ENCODE measurements at regions not wholly inside any gene's neighbourhood (a gene's known extent, or its start where the extent isn't known, plus 50 kb on each side); places are given as distances from the start of the nearest gene placed in this dataset.
"Not testable (repeated sequence)": the region's sequence is repeated elsewhere in the genome, so short reads cannot be mapped to it uniquely, and the experiment has no call there.

DNA sequence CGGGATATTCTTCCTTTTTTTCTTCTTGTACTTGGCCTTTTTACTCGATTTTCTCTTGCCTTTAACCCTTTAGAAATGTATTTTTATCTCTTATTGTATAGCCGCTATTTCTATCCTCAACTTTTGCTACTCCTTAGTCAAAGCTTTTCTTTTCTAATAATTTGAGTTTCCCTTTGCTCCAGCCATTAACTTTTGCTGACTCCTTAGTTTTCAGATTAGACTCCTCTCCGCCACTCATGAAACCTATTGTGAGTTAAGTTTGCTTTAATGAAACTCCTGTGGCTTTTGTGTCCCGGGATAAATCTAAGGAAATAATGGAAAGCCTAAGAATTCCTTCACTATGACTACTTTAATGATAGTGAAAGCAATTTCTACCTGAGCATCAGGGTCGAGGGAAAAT is 590.3 kb upstream of the CITED2 start:
- DNase-seq, result no peak

DNA sequence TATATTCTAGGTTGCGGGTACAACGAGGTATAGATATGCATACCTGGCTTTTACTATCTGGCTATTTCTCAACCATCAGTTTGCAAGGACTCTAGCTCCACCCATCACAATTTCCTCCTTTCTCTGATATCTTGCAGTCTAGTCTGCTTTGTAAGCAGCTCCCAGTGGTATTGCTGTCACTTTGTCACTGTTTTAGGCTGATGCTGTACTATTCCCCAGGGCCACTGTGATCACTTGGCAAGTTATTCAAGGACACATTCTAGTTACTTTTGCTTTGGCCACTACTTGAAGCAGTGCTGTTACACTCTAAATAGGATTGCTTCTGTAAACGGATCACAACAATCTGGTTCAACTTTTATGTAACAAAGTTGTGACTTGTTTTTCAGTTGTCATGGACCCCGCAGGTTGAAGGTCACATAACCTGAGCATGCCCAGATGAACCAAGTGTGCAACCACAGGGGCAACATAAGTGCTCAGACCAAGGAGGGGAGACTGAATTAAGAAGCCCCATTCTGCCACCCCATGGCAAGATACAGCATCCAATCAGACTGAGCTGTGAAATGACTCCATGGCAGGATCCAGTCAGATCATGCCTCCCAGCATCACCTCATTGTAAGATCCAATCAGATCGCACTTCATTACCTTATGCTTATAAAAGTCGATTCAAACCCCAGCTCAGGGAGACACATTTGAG is 588.4 kb upstream of the CITED2 start:
- DNase-seq, result no peak

DNA sequence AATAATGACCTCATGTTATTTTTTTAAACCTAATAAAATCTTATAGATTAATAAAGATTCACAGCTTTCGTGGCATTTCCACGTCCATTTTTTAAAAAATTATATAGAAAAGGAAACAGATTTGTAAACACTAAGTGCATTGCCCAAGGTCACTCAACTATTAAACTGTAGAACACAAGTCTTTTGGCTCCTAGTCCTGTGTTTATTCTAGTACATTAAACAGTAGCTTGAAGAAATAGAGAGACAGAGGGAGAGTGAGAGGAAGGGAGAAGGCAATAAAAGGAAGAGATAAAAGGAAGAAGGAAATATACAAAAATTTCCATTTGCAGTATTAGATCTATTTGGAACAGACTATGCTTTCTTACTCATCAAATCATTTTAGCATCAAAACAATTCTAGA is 586.7 kb upstream of the CITED2 start:
- no peak for DNase-seq

DNA sequence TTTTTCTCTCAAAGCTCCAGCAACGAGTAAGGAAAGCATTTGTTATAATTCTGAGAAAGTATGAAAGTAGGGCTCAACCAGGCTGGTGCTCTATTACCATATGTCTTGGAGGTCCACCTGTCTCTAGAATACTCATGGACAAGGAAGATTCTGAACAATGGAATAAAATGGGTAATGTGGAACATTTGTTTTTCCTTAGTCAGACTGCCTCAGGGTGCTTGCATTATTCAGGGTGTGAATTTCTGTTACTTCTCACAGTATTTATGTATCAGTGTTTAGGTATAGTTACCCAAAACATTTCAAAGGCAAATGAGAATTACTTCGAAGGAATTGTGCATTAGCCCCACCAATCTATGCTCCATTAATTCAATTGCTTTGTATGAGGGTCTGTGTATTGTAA is 586.2 kb upstream of the CITED2 start:
- DNase-seq, result no peak

DNA sequence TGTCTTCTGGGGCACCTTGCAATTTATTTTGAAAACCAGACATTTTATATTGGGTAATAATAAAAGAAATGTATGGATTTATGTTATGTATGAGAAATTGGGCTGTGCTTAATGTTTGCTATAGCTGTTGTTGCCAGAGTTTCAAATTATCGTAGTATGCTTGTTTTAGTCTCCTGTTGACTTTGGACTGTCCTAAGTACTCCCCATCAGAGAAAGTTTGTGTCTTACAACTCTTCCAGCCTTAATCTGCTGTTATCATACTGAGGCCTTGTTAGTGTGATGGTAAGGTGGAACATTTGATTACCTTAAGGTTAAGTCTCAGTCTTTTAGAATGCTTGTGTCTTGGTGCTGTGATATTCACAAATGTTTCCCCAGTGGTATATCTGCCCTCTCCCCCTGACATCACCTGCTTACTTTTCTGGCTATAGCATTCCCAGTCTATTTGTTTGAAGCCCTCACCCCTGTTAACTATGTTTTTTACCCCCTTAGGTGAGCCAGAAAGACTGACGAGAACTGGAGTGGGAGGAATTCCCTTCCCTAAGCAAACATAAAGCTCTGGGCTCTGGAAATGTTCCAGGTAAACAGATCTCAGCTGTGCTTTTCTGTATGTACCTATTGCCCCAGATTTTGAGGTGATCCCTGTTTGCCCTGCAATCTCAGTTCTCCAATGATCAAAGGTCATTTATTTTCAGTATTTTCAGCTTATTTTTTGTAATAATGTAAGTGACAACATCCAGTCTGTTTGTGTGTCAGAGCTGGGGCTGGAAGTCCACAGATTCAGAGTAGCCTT is 581.1 kb upstream of the CITED2 start:
- DNase-seq, result no peak

DNA sequence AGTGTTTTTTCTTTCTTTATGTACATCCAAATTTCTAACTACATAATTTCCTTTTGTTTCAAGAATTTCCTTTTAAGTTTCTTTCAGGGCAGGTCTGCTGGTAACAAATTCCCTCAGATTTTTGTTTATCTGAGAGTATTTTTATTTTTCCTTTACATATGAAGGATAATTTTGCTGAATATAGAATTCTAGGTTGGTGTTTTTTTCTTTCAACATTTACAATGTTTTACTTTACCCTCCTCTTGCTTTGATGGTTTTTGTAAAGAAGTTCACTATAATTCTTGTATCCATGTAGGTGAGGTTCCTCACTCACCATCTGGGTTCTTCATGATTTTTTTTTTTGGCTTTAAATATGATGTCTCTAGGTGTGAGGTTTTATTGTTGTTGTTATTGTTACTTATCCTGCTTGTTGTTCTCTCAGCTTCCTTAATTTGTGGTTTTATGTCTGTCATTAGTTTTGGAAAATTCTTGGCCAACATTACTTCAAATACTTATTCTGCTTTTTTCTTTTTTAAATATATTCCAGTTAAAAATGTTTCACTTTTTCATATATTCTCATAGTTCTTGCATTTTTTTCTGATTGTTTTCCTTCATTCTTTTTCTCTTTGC is 580.1 kb upstream of the CITED2 start:
- no peak for DNase-seq

DNA sequence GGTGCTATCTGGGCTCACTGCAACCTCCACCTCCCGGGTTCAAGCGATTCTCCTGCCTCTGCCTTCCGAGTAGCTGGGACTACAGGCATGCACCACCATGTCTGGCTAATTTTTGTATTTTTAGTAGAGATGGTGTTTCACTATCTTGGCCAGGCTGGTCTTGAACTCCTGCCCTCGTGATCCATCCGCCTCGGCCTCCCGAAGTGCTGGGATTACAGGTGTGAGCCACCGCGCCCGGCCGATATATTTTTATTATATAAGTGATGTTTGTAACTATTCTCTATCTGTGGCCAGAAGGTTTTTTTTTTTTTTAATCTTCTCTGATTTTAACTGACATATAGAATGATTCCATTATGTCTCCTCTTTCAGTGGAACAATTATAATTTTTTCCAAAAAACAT is 579.3 kb upstream of the CITED2 start:
- not testable (repeated sequence) for DNase-seq

DNA sequence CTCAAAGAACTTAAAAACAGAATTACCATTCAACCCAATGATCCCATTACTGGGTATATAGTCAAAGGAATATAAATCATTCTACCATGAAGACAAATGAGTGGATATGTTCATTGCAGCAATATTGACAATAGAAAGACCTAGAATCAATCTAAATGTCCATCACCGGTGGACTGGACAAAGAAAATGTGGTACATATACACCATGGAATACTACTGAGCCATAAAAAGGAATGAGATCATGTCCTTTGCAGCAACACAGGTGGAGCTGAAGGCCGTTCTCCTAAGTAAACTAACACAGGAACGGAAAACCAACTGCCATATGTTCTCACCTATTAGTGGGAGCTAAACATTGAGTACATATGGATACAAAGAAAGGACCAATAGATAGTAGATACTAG is 576.7 kb upstream of the CITED2 start:
- no peak for DNase-seq

DNA sequence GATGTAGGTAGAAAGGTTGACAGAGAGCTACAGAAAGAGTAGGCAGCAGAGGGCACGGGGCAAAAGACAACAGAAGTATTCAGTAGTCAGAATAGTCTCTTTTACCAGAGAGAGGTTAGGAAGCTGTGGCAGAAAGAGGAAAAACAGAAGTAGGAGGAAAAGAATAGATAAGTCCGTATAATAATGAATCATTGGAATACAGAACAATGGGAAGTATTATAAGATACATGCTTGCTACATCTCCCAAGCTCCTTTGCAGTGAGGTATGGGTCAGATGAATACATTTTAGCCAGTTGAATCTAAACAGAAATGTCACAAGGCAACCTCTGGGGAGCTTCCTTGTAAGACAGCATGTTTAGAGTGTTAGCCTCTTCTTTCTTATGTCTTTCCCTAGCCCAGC is 570.5 kb upstream of the CITED2 start:
- DNase-seq, result no peak

DNA sequence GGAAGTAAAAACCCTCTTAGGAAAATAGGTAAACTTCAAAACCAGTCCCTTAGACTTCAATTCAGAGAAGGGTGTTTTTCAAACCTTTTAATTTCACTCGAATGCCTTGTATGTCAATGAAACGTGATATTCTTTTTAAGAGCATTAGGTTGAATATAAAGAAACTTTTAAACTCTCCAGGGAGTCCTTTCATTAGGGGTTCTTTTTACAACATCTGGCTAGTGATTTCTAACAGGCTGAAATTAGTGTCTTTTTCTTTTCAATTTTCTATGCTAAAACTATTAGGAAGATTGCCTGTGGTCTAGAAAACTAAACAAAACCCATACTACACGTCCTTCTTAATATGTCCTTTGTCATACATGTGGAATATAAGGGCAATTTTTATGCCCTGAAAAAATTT is 569.7 kb upstream of the CITED2 start:
- peak; percentile 47 for DNase-seq

DNA sequence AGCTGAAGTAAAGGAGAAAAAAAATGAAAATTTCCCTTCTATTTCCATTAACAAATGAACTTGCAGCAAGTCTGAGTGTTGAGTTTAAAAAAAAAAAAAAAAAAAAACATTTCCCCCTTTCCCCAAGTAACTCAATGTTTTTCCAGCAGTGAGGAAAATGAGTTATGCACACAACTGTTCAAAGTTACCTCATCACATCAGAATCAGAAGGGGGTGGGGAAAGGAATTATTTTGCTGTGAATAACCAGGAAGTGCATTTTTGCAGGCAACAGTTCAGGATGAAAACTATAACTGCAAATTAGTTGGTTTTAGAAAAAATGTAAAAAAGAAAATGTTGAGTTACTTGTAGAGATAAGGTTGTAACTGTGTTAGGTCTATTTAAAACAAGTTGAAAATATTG is 568.9 kb upstream of the CITED2 start:
- no peak for DNase-seq

DNA sequence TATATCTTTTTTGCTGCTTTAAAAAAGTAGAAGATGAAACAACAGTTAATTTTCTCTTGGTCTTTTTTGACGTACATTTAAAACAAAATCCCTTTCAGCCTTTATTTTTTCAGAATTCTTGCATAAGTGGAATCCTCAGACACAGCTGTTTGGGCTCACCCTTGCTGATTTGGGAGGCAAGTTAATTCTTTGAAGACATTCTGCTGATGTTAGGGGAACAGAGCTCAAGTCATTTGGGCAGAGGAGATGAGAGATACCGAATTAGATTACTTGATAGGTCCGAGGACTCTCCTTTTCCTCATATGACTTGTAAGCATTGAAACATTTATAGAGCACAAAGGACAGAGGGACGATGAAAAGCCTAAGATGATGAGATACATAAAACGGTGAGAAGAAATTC is 567.9 kb upstream of the CITED2 start:
- DNase-seq, result no peak

DNA sequence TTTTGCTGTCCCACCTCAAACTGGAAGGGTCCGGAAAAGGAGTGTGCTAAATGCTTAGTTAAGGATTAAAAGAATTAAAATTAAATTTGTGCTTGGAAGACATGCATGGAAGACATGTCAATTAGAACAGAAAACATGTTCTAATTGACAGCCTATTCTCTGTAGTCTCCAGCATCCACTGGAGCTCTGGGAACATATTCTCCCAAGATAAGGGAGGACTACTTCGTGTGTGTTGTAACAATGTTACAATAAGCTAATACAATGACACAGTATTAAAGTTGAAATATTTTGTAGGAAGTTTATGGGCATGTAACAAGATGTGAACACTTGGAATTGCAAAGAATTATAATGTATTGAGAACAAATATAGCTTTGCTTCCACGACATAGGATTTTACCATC is 567.4 kb upstream of the CITED2 start:
- no peak for DNase-seq

DNA sequence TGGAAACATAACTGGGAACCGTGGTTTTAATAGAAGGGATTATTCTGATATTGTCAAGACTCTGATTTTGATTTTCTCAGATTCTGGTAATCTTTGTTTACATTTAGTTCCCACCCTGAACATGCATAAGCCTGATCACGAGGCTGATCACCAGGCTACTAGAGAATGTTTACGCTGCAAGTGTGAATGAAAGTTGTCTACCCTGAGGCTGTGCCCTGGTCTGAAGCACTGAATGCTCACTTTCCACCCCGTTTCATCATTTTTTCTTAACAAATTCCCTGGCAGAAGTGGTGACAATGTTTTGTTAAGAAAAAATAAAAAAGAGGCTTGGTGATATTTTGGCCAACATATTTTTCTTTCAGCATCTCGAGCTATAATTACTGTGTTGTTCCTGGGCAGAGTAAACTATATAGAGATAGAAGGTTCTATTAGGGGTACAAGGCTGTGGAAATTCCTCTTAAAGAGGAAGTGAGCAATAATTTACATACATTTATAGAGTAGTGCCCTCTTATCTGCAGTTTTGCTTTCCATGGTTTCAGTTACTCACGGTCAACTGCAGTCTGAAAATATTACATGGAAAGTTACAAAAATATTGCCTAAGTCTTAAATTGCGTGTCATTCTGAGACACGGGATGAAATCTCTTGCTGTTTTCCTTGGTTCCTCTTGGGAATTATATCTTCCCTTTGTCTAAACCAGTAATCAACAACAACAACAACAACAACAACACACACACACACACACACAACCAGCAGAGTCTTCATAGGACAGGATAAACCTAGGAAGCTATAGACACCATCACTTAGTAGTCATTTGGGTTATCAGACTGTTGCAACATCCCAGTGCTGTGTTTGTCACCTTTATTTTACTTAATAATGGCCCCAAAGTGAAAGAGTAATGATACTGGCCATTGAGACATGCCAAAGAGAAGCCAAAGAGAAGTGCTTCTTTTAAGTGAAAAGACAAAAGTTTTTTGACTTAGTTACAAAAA is 566.6 kb upstream of the CITED2 start:
- DNase-seq, result no peak

DNA sequence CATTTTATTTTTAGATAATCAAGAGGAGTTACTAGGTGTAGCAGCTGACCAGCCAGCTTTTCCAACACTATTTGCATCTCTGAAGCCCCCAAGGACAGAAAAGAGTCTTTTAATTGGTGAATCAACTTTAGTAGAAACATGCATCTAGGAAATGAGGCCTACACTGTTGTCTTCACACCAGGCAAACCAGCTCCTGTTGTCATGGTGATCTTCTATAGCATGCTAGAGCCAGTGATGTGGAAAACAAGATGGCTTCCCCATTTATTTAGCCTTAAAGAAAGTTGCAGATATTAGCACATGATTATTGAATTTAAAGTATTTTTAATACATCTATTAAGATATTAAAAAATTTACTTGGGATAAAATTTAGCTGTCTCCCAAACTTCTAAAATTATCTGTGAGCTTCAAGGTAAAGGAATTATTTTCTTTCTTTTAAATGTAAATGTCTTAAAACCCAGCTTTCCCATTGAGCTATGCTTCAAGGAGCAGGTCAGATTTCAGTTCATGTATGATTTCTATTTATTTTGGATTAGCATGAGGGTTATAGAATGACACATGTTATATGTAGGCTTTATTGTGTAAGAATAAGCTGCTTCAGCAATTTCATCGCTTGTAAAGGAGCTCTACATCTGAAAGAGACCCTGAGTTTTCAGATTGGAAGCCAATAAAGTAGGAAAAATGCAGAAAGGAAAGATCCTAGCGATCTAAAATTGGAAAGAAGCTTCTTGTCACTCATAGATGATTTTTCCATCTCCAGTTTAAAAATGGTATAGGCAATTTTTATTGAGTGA is 564.9 kb upstream of the CITED2 start:
- DNase-seq, result no peak

DNA sequence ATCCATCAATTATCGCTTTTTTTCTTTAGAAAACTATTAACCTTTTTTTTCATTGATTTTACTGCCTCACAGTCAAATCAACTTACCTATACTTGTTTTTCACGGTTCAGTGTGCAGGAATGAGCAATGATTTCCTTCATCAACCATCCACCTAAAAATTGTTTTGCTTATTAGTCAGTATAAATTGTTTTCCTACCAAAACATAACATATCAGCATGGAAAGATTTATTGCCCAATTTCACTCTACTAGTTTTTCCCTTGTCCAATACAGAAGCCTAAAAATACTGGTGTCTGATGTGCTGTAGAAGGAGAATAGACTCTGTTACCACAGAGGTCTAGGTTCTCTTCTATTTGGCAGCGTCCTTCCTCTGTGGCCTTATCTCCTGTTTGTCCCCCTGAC is 558.2 kb upstream of the CITED2 start:
- DNase-seq, result no peak

DNA sequence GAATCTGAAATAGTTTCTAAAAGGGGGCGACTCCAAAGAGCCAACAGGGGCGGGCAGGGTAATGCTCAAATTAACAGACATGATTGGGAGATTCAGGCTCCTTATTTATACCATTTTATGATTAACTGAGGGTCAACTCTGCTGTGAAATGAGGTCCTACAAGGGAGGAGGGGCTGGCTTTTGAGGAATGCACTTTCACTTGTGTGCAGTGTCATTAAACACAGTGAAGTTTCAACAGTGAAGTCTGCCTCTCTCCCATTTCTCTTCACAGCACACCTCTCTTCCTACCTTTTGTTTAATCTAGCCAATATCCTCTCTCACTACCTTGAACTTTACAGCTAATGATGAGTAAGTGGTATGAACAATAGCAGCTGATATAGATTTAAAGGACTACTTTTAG is 557.3 kb upstream of the CITED2 start:
- no peak for DNase-seq

DNA sequence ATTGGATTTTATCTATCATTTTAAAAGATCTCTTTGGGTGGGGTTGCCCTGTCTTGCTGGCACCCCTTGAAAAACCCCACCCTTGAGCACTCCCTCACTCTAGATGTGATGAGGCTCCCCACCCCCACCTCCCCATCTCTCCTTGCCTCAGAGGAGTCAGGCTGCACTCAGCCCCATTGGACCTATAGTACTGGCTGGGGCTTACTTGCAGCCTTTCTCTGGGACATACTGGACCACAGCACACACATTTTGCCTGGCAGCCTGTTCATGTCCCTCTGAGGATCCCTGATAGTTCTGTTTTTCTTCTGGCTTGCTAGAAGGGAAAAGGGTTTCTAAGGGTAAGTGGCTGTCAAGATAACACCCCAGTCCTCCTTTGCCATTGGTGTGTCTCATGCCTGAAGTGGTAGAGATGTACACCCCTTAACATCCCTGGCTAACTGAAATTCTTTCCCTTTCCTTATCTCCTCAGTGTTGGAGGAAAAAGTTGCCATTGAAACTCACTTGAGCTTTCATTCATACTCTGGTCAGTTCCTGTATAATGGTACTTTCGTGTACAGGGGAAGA is 553.4 kb upstream of the CITED2 start:
- DNase-seq, result no peak

DNA sequence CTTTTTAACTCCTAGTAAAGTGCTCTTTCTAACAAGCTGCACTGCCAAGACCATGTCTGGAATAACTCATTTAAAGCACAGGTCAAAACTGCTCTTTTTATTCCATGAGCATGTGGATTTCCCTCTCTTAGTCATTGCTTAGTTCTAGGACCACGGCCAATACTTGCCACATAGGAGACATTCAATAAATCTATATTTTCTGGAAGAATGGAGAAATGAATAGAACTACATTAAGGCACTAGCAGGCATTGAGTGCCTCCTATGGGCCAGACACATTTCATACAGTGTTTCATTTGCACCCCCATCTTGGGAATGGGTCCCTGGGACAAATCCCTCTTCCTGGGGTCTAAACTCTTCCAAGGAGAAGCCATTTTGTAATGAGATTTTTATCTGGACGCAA is 552.8 kb upstream of the CITED2 start:
- no peak for DNase-seq

DNA sequence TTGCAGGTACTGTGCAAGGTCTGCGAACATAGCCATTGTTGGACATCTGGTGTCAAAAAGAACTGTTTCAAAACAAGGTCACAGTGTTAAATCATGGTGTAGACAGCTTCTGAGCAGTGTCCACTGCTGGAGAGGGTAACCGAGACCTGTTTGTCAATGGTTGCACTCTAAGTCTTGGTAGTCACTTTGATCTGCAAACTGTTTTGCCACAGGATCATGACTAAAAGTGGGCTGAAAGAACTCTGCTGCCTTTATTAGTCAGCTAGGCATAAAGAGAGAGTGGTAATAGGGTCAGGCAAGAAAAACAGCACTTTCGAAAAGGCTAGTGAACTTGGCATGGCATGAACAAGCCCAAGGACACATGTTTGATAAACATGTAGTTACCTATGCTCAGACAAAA is 552.3 kb upstream of the CITED2 start:
- no peak for DNase-seq

DNA sequence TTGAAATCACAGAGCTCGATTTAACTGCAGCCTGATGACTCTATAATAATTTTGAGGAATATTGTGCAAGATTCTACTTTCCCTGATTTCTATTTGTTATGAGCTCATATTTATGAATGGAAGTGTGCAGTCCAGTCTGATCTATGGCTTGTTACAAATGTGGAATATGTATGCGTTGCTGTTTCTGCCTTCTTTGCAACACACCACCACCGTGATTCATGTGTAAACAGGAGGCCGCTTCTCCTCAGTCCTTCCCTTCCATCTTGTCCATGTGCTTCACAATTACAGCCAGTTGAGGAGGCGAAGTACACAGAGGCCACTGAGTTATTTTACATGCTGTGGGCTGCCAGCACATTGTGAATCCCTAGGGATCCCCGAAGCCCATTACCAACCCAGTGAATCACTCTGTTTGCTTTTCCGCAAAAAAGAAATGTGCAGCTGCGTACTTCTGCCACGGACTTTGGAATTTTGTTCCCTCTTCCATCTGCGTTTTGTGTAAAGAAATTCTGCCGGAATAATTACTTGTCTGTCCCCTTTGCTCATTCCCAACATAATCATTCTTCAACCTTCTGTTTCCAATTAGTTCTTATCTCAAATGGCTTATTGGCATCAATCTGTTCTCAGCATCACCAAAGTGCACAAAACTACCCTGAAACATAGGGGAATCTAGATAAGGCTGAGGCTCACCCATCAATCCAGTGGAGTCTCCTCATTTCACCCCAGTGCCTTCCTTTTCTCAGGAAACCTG is 551.6 kb upstream of the CITED2 start:
- no peak for DNase-seq
